ENCODE measurements at regions not wholly inside any gene's neighbourhood (a gene's known extent, or its start where the extent isn't known, plus 50 kb on each side); places are given as distances from the start of the nearest gene placed in this dataset.

GRCh38 chr12:90062799-90063198, 354.2 kb upstream of the ATP2B1 start:
- Histone ChIP-seq H3K4me1 (ENCODE audit: control insufficient read depth, insufficient read depth, low read length, unreplicated experiment) (peaks cover 19% of the 10 kb centered on the region), H3K36me3 (ENCODE audit: insufficient read depth, low read length) (no peaks in the 10 kb centered on the region), H3K27ac (ENCODE audit: low read depth, low read length) (no peak overlapping the region), H3K79me2 (ENCODE audit: control insufficient read depth, insufficient read depth, low read length, unreplicated experiment) (no peaks in the 10 kb centered on the region), H2AFZ (ENCODE audit: low read length, unreplicated experiment) (no peak overlapping the region), H3K4me3 (ENCODE audit: low read depth, low read length) (no peak overlapping the region), H3K27me3 (ENCODE audit: insufficient read depth, low read length) (no peaks in the 10 kb centered on the region)

- Histone ChIP-seq H3K79me2 (ENCODE audit: control insufficient read depth, insufficient read depth, low read length, unreplicated experiment) (no peaks in the 10 kb centered on the region), H3K36me3 (ENCODE audit: insufficient read depth, low read length) (no peaks in the 10 kb centered on the region), H3K4me3 (ENCODE audit: low read depth, low read length) (no peak overlapping the region), H3K27ac (ENCODE audit: low read depth, low read length) (no peak overlapping the region), H2AFZ (ENCODE audit: low read length, unreplicated experiment) (no peak overlapping the region), H3K4me1 (ENCODE audit: control insufficient read depth, insufficient read depth, low read length, unreplicated experiment) (peaks cover 19% of the 10 kb centered on the region), H3K27me3 (ENCODE audit: insufficient read depth, low read length) (no peaks in the 10 kb centered on the region)
These were observed 353.2 kb upstream of the ATP2B1 start for GRCh38 chr12:90061809-90062208.

GRCh38 chr12:90060031-90060430, 351.4 kb upstream of the ATP2B1 start:
- no peak overlapping the region for H2AFZ ChIP-seq (ENCODE audit: low read length, unreplicated experiment)
- no peak overlapping the region for H3K4me3 ChIP-seq (ENCODE audit: low read depth, low read length)
- H3K79me2 ChIP-seq (ENCODE audit: control insufficient read depth, insufficient read depth, low read length, unreplicated experiment), result no peaks in the 10 kb centered on the region
- no peaks in the 10 kb centered on the region for H3K27me3 ChIP-seq (ENCODE audit: insufficient read depth, low read length)
- no peak overlapping the region for H3K27ac ChIP-seq (ENCODE audit: low read depth, low read length)
- H3K36me3 ChIP-seq (ENCODE audit: insufficient read depth, low read length), result no peaks in the 10 kb centered on the region
- peaks cover 14% of the 10 kb centered on the region for H3K4me1 ChIP-seq (ENCODE audit: control insufficient read depth, insufficient read depth, low read length, unreplicated experiment)

GRCh38 chr12:90058704-90059103, 350.1 kb upstream of the ATP2B1 start:
- Histone ChIP-seq H3K27ac (ENCODE audit: low read depth, low read length) (peak overlapping the region; percentile 41), H3K79me2 (ENCODE audit: control insufficient read depth, insufficient read depth, low read length, unreplicated experiment) (no peaks in the 10 kb centered on the region), H3K4me1 (ENCODE audit: control insufficient read depth, insufficient read depth, low read length, unreplicated experiment) (peaks cover 14% of the 10 kb centered on the region), H2AFZ (ENCODE audit: low read length, unreplicated experiment) (no peak overlapping the region), H3K36me3 (ENCODE audit: insufficient read depth, low read length) (no peaks in the 10 kb centered on the region), H3K4me3 (ENCODE audit: low read depth, low read length) (no peak overlapping the region), H3K27me3 (ENCODE audit: insufficient read depth, low read length) (no peaks in the 10 kb centered on the region)

- Histone ChIP-seq H3K27me3 (ENCODE audit: insufficient read depth, low read length) (no peaks in the 10 kb centered on the region), H3K4me1 (ENCODE audit: control insufficient read depth, insufficient read depth, low read length, unreplicated experiment) (peaks cover 14% of the 10 kb centered on the region), H3K4me3 (ENCODE audit: low read depth, low read length) (no peak overlapping the region), H3K79me2 (ENCODE audit: control insufficient read depth, insufficient read depth, low read length, unreplicated experiment) (no peaks in the 10 kb centered on the region), H3K36me3 (ENCODE audit: insufficient read depth, low read length) (no peaks in the 10 kb centered on the region), H2AFZ (ENCODE audit: low read length, unreplicated experiment) (no peak overlapping the region), H3K27ac (ENCODE audit: low read depth, low read length) (no peak overlapping the region)
These were observed 346.4 kb upstream of the ATP2B1 start for GRCh38 chr12:90055071-90055470.

- no peak overlapping the region for H3K27ac ChIP-seq (ENCODE audit: low read depth, low read length)
- no peaks in the 10 kb centered on the region for H3K4me1 ChIP-seq (ENCODE audit: control insufficient read depth, insufficient read depth, low read length, unreplicated experiment)
- no peak overlapping the region for H2AFZ ChIP-seq (ENCODE audit: low read length, unreplicated experiment)
- no peak overlapping the region for H3K4me3 ChIP-seq (ENCODE audit: low read depth, low read length)
- H3K27me3 ChIP-seq (ENCODE audit: insufficient read depth, low read length), result no peaks in the 10 kb centered on the region
- no peaks in the 10 kb centered on the region for H3K36me3 ChIP-seq (ENCODE audit: insufficient read depth, low read length)
- H3K79me2 ChIP-seq (ENCODE audit: control insufficient read depth, insufficient read depth, low read length, unreplicated experiment), result no peaks in the 10 kb centered on the region
These were observed 340.3 kb upstream of the ATP2B1 start for GRCh38 chr12:90048918-90049317.

- H3K79me2 ChIP-seq (ENCODE audit: control insufficient read depth, insufficient read depth, low read length, unreplicated experiment), result no peaks in the 10 kb centered on the region
- H3K4me3 ChIP-seq (ENCODE audit: low read depth, low read length), result no peak overlapping the region
- H3K36me3 ChIP-seq (ENCODE audit: insufficient read depth, low read length), result no peaks in the 10 kb centered on the region
- H2AFZ ChIP-seq (ENCODE audit: low read length, unreplicated experiment), result no peak overlapping the region
- no peaks in the 10 kb centered on the region for H3K27me3 ChIP-seq (ENCODE audit: insufficient read depth, low read length)
- peaks cover 8% of the 10 kb centered on the region for H3K4me1 ChIP-seq (ENCODE audit: control insufficient read depth, insufficient read depth, low read length, unreplicated experiment)
- H3K27ac ChIP-seq (ENCODE audit: low read depth, low read length), result no peak overlapping the region
These were observed 336.9 kb upstream of the ATP2B1 start for GRCh38 chr12:90045559-90045958.

GRCh38 chr12:90044069-90044468, 335.4 kb upstream of the ATP2B1 start:
- Histone ChIP-seq H3K36me3 (ENCODE audit: insufficient read depth, low read length) (no peaks in the 10 kb centered on the region), H3K27ac (ENCODE audit: low read depth, low read length) (no peak overlapping the region), H2AFZ (ENCODE audit: low read length, unreplicated experiment) (no peak overlapping the region), H3K4me1 (ENCODE audit: control insufficient read depth, insufficient read depth, low read length, unreplicated experiment) (peaks cover 8% of the 10 kb centered on the region), H3K27me3 (ENCODE audit: insufficient read depth, low read length) (no peaks in the 10 kb centered on the region), H3K4me3 (ENCODE audit: low read depth, low read length) (no peak overlapping the region), H3K79me2 (ENCODE audit: control insufficient read depth, insufficient read depth, low read length, unreplicated experiment) (no peaks in the 10 kb centered on the region)

GRCh38 chr12:90042920-90043641, 334.4 kb upstream of the ATP2B1 start:
- no peak overlapping the region for H3K27ac ChIP-seq (ENCODE audit: low read depth, low read length)
- no peak overlapping the region for H3K4me3 ChIP-seq (ENCODE audit: low read depth, low read length)
- H3K36me3 ChIP-seq (ENCODE audit: insufficient read depth, low read length), result no peaks in the 10 kb centered on the region
- no peak overlapping the region for H2AFZ ChIP-seq (ENCODE audit: low read length, unreplicated experiment)
- no peaks in the 10 kb centered on the region for H3K27me3 ChIP-seq (ENCODE audit: insufficient read depth, low read length)
- H3K79me2 ChIP-seq (ENCODE audit: control insufficient read depth, insufficient read depth, low read length, unreplicated experiment), result no peaks in the 10 kb centered on the region
- peaks cover 8% of the 10 kb centered on the region for H3K4me1 ChIP-seq (ENCODE audit: control insufficient read depth, insufficient read depth, low read length, unreplicated experiment)

GRCh38 chr12:90038289-90038688, 329.7 kb upstream of the ATP2B1 start:
- Histone ChIP-seq H3K36me3 (ENCODE audit: insufficient read depth, low read length) (0 out of 2 replicates have a peak, but pooled peaks cover 6% of the 10 kb centered on the region), H3K4me1 (ENCODE audit: control insufficient read depth, insufficient read depth, low read length, unreplicated experiment) (peaks cover 24% of the 10 kb centered on the region), H2AFZ (ENCODE audit: low read length, unreplicated experiment) (no peak overlapping the region), H3K27me3 (ENCODE audit: insufficient read depth, low read length) (no peaks in the 10 kb centered on the region), H3K4me3 (ENCODE audit: low read depth, low read length) (no peak overlapping the region), H3K27ac (ENCODE audit: low read depth, low read length) (no peak overlapping the region), H3K79me2 (ENCODE audit: control insufficient read depth, insufficient read depth, low read length, unreplicated experiment) (no peaks in the 10 kb centered on the region)

- Histone ChIP-seq H2AFZ (ENCODE audit: low read length, unreplicated experiment) (peak overlapping the region; percentile 81), H3K27ac (ENCODE audit: low read depth, low read length) (peak overlapping the region; percentile 43; the same call in 1 of the 2 replicates), H3K79me2 (ENCODE audit: control insufficient read depth, insufficient read depth, low read length, unreplicated experiment) (no peaks in the 10 kb centered on the region), H3K27me3 (ENCODE audit: insufficient read depth, low read length) (no peaks in the 10 kb centered on the region), H3K36me3 (ENCODE audit: insufficient read depth, low read length) (0 out of 2 replicates have a peak, but pooled peaks cover 6% of the 10 kb centered on the region), H3K4me3 (ENCODE audit: low read depth, low read length) (no peak overlapping the region), H3K4me1 (ENCODE audit: control insufficient read depth, insufficient read depth, low read length, unreplicated experiment) (peaks cover 20% of the 10 kb centered on the region)
These were observed 329.1 kb upstream of the ATP2B1 start for GRCh38 chr12:90037740-90038139.
